ENCODE measurements at regions not wholly inside any gene's neighbourhood (a gene's known extent, or its start where the extent isn't known, plus 50 kb on each side); places are given as distances from the start of the nearest gene placed in this dataset.

DNA sequence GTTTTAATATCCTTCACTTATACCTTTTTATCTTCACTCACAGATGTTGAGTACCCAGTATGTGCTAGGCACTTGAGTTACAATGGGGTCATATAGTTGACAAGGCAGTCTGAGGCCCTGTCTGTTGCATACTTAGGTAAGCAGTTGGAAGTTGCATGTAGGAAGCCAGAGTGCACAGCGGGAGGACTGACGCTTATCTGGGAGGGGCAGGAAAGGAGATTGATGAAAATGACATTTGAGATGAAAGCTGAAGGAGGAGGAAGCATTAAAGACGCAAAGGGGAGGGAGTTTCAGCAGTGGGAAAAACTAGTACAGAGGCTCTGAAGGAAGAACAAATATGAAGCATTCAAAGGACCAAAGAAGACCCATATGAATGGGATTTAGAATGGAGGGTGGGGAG lies 266.2 kb downstream of the HTR7 start (continued):
- TF ChIP-seq, protein P1, sequence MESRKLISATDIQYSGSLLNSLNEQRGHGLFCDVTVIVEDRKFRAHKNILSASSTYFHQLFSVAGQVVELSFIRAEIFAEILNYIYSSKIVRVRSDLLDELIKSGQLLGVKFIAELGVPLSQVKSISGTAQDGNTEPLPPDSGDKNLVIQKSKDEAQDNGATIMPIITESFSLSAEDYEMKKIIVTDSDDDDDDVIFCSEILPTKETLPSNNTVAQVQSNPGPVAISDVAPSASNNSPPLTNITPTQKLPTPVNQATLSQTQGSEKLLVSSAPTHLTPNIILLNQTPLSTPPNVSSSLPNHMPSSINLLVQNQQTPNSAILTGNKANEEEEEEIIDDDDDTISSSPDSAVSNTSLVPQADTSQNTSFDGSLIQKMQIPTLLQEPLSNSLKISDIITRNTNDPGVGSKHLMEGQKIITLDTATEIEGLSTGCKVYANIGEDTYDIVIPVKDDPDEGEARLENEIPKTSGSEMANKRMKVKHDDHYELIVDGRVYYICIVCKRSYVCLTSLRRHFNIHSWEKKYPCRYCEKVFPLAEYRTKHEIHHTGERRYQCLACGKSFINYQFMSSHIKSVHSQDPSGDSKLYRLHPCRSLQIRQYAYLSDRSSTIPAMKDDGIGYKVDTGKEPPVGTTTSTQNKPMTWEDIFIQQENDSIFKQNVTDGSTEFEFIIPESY (IDR thresholded peaks at IDR 0.05) = no peak

DNA sequence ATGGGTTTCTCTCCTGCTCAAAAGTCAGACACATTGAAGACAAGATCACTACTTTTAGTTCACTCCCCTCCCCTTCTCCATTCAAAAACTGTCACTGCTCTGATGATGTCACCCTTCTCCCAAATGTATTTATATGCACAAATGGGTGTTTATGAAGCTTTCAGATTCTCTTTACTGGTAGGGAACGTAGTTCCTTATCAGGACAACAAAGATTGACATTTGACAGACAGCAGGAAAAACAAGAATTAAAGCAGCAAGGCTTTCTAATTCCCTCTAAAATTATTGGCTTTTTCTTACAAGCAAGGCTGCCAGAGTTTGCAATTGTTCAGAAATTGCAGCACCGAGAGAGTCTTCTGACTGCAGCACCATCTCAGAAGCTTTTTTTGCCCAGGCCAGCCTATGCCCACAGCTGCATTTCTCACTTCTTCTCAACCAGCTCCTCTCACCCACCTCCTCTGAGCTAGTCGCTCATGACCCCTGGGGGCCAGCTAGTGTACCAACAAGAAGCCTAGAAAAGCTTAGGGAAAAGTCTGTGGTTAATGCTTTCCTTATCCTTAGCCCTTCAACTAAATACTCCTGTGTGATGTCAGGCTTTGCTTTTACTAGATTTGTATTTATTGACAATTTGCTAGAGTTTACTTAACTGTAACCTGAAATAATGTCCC lies 265.1 kb downstream of the HTR7 start:
- no peaks in the 10 kb centered on the region for H3K4me1 ChIP-seq (ENCODE audit: control insufficient read depth in 4 of 4, insufficient read depth in 4 of 4, low read length in 3 of 4)
- no peak for TF ChIP-seq RXRA (IDR thresholded peaks at IDR 0.05)
- TF ChIP-seq RAD21 (IDR thresholded peaks at IDR 0.05) = peak; percentile 53 to 67
- 28% methylated on average over 3 of the region's 3 CpGs for WGBS
- no peaks in the 10 kb centered on the region for H3K27me3 ChIP-seq (ENCODE audit: control insufficient read depth in 4 of 4, insufficient read depth in 4 of 4, low read length in 3 of 4)
- H3K9me3 ChIP-seq (ENCODE audit: control insufficient read depth in 4 of 4, low read length in 3 of 4) = no peaks in the 10 kb centered on the region
- H3K9ac ChIP-seq (ENCODE audit: low read depth in 1 of 2, low read length in 2 of 2) = no peak overlapping the region
- H3K36me3 ChIP-seq (ENCODE audit: control insufficient read depth in 4 of 4, insufficient read depth in 3 of 4, low read depth in 1 of 4, low read length in 3 of 4) = no peaks in the 10 kb centered on the region
- no peak overlapping the region for H3K4me3 ChIP-seq (ENCODE audit: low read depth in 1 of 3, low read length in 3 of 3)
- no peak overlapping the region for H3K27ac ChIP-seq (ENCODE audit: low read depth in 1 of 2, low read length in 2 of 2)
- peak; percentile 42 for DNase-seq (ENCODE audit: low spot score)

DNA sequence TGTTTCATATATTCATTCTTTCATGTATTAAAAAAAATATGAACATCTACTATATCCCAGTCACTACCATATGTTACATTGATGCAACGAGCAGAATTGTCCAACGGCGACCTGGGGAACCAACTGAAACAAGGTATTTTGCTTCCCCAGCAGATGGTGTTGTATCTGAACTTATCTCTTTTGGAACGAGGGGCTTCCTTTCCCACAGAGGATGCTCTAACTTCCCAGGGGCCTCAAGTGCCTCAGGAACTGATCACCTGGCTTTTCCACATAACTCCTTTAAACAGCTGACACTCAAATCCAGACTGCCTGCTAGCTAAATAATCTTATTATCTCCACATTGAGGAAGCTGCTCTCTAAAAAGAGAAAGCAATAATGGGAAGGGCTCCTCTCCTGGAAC lies 259.3 kb downstream of the HTR7 start:
- peaks cover 0 to 2% (median 0%) of the 10 kb centered on the region in 4 donors for H3K4me1 ChIP-seq (ENCODE audit: control insufficient read depth in 4 of 4, insufficient read depth in 4 of 4, low read length in 3 of 4)
- no peaks in the 10 kb centered on the region for H3K36me3 ChIP-seq (ENCODE audit: control insufficient read depth in 4 of 4, insufficient read depth in 3 of 4, low read depth in 1 of 4, low read length in 3 of 4)
- H3K27ac ChIP-seq (ENCODE audit: low read depth in 1 of 2, low read length in 2 of 2) = no peak overlapping the region
- H3K4me3 ChIP-seq (ENCODE audit: low read depth in 1 of 3, low read length in 3 of 3) = no peak overlapping the region
- H3K27me3 ChIP-seq (ENCODE audit: control insufficient read depth in 4 of 4, insufficient read depth in 4 of 4, low read length in 3 of 4) = no peaks in the 10 kb centered on the region
- WGBS = 67% methylated on average over 4 of the region's 4 CpGs
- TF ChIP-seq, protein P2, sequence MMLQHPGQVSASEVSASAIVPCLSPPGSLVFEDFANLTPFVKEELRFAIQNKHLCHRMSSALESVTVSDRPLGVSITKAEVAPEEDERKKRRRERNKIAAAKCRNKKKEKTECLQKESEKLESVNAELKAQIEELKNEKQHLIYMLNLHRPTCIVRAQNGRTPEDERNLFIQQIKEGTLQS (IDR thresholded peaks at IDR 0.05) = no peak
- TF ChIP-seq, protein P3, sequence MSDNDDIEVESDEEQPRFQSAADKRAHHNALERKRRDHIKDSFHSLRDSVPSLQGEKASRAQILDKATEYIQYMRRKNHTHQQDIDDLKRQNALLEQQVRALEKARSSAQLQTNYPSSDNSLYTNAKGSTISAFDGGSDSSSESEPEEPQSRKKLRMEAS (IDR thresholded peaks at IDR 0.05) = no peak
- TF ChIP-seq, protein P4, sequence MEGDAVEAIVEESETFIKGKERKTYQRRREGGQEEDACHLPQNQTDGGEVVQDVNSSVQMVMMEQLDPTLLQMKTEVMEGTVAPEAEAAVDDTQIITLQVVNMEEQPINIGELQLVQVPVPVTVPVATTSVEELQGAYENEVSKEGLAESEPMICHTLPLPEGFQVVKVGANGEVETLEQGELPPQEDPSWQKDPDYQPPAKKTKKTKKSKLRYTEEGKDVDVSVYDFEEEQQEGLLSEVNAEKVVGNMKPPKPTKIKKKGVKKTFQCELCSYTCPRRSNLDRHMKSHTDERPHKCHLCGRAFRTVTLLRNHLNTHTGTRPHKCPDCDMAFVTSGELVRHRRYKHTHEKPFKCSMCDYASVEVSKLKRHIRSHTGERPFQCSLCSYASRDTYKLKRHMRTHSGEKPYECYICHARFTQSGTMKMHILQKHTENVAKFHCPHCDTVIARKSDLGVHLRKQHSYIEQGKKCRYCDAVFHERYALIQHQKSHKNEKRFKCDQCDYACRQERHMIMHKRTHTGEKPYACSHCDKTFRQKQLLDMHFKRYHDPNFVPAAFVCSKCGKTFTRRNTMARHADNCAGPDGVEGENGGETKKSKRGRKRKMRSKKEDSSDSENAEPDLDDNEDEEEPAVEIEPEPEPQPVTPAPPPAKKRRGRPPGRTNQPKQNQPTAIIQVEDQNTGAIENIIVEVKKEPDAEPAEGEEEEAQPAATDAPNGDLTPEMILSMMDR (IDR thresholded peaks at IDR 0.05; ENCODE audit: low read depth, low read length, missing input control) = no peak
- no peak for TF ChIP-seq SP1 (IDR thresholded peaks at IDR 0.05)
- TF ChIP-seq NR2F2 (IDR thresholded peaks at IDR 0.05) = no peak
- no peak for TF ChIP-seq JUND (IDR thresholded peaks at IDR 0.05)
- TF ChIP-seq TAF1 (conservative IDR thresholded peaks at IDR 0.05) = no peak
- TF ChIP-seq, protein P5, sequence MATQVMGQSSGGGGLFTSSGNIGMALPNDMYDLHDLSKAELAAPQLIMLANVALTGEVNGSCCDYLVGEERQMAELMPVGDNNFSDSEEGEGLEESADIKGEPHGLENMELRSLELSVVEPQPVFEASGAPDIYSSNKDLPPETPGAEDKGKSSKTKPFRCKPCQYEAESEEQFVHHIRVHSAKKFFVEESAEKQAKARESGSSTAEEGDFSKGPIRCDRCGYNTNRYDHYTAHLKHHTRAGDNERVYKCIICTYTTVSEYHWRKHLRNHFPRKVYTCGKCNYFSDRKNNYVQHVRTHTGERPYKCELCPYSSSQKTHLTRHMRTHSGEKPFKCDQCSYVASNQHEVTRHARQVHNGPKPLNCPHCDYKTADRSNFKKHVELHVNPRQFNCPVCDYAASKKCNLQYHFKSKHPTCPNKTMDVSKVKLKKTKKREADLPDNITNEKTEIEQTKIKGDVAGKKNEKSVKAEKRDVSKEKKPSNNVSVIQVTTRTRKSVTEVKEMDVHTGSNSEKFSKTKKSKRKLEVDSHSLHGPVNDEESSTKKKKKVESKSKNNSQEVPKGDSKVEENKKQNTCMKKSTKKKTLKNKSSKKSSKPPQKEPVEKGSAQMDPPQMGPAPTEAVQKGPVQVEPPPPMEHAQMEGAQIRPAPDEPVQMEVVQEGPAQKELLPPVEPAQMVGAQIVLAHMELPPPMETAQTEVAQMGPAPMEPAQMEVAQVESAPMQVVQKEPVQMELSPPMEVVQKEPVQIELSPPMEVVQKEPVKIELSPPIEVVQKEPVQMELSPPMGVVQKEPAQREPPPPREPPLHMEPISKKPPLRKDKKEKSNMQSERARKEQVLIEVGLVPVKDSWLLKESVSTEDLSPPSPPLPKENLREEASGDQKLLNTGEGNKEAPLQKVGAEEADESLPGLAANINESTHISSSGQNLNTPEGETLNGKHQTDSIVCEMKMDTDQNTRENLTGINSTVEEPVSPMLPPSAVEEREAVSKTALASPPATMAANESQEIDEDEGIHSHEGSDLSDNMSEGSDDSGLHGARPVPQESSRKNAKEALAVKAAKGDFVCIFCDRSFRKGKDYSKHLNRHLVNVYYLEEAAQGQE (IDR thresholded peaks at IDR 0.05) = no peak
- TF ChIP-seq RXRA (IDR thresholded peaks at IDR 0.05) = no peak
- TF ChIP-seq HNF4A (conservative IDR thresholded peaks at IDR 0.05) = no peak
- no peak for TF ChIP-seq FOXA2 (IDR thresholded peaks at IDR 0.05)
- TF ChIP-seq, protein P1 (IDR thresholded peaks at IDR 0.05) = no peak
- no peak for TF ChIP-seq FOXA1 (IDR thresholded peaks at IDR 0.05)
- TF ChIP-seq GABPA (IDR thresholded peaks at IDR 0.05 in 1 of 2, conservative IDR thresholded peaks at IDR 0.05 in 1 of 2) = no peak
- no peak overlapping the region for H3K9ac ChIP-seq (ENCODE audit: low read depth in 1 of 2, low read length in 2 of 2)
- no peak for DNase-seq (ENCODE audit: low spot score)
- H3K9me3 ChIP-seq (ENCODE audit: control insufficient read depth in 4 of 4, low read length in 3 of 4) = peaks cover 0 to 6% (median 0%) of the 10 kb centered on the region in 4 donors
